GM12873 (cell line): ENCODE measurements at regions not wholly inside any gene's neighbourhood (a gene's known extent, or its start where the extent isn't known, plus 50 kb on each side); places are given as distances from the start of the nearest gene placed in this dataset.

Experiments
- TF ChIP-seq, protein P1 (sequence below): IDR thresholded peaks from 2 replicates; pipeline ENCODE4 v1.5.1; 2012; ENCODE audit warnings: low read depth, mild to moderate bottlenecking, moderate library complexity, low read length, control low read depth; ENCODE audit not compliant: insufficient read depth; ENCODE audit errors: missing control alignments

DNA sequence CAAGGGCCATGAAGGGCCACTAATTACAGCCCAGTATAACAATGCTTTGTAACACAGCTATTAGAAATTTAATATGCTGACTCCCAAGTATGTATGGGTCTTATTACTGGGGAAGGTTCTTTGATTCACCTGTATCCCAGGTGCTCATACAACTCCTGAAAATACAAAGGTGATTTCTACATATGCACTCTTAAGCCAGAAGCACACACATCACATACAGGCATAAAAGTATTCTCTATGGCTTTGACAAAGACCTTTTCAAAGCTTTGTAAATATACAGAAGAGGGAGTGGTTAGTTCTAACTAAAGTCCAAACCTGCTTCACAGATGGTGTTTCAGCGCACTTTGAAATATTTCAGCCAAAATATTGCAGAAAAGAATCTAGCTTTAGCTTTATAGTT is 191.5 kb downstream of the SNCA start:
- TF ChIP-seq, protein P1, sequence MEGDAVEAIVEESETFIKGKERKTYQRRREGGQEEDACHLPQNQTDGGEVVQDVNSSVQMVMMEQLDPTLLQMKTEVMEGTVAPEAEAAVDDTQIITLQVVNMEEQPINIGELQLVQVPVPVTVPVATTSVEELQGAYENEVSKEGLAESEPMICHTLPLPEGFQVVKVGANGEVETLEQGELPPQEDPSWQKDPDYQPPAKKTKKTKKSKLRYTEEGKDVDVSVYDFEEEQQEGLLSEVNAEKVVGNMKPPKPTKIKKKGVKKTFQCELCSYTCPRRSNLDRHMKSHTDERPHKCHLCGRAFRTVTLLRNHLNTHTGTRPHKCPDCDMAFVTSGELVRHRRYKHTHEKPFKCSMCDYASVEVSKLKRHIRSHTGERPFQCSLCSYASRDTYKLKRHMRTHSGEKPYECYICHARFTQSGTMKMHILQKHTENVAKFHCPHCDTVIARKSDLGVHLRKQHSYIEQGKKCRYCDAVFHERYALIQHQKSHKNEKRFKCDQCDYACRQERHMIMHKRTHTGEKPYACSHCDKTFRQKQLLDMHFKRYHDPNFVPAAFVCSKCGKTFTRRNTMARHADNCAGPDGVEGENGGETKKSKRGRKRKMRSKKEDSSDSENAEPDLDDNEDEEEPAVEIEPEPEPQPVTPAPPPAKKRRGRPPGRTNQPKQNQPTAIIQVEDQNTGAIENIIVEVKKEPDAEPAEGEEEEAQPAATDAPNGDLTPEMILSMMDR = no peak

DNA sequence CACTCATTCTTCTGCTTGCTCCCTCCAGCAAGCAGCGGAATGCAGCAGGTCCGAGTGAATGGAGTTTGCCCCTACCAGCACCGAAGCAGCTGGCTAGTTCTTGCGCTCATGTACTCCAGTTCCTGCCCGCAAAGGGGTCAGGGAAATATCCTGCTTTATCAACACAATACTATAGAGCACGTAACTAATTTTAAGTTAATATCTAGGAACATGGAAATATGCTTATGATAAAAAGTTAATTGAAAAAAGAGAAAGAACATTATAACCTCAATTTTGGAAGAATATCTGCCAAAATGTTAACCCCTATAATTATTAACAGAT is 195.6 kb downstream of the SNCA start:
- TF ChIP-seq, protein P1 = no peak

DNA sequence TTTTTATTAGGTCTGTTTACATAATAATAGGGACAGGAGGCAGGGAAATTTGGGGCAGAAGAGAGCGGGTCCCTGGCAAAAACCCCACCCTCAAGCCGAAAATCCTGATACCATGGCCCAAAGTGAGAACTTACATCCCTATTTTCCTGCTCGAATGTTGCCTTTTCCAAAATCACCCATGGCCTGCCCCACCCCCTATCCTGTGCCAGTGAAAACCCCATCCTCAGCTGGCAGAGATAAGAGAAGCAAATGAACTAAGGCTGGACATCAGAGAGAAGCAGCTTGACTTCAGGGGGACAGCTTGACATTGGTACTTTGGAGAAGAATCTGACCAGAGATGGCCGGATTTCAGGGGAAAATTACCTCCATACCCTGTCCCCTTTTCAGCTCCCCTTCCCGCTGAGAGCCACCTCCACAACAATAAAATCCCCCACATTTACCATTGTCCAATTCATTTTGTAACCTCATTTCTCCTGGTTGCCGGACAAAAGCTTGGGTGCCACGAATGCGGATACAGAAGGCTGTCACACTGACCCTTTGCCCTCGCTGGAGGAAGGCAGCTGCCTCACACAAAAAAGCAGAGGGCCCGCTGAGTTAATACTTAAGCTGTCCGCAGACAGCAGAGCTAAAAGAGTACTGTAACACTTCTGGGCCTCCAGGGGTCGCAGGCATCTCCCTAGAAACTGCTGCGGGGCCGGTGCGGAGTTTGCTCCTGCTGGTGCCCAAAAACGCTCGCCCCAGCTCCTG is 196.2 kb downstream of the SNCA start:
- TF ChIP-seq, protein P1 = peak; percentile 68

DNA sequence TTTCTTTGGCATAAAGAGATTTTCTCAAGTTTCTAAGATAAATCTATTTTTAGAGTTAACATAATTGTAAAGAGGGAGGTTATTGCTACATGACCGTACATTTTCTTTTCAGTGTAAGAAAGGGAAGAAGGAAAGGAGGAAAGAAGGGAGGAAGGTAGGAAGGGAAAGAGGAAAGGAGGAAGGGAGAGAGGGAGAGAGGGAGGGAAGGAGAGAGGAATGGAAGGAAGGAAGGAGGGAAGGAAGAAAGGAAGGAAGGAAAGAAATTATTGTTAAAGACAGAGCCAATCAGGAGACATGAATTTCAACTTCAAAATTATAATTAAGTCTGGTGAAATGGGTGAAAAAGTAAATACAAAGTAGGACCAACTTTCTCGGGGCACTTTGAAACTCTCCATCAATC is 197.6 kb downstream of the SNCA start:
- TF ChIP-seq, protein P1 = no peak

DNA sequence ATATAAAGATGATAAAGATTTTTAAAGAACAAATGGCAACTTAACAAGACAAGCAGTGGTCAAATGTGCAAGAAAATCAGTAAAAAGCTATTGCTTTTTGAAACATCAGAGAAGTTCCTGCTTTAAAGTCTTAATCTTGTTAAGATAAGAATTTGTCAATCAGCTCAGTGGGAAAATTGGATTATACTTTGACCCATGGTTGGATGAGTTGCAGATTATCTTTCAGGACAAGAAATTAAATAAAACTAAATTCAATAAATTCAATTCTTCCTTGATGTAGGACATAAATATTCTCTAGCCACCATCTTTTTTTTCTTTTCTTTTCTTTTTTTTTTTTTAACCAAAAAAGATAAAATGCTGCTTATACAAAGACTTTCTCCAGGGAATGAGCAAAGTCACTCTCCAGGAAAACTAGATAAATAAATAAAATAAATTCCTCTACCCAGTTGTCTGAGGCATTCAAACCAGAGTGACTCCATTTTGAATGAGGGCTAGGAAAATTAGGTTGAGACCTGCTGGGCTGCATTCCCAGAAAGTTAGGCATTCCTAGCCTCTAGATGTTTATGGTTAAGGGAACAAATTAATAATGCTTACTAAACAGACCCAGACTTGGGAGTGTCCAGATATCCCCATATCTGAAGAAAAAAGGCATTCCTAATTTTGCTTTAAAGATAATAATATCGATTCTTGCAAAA is 211.2 kb downstream of the SNCA start:
- TF ChIP-seq, protein P1 = no peak

DNA sequence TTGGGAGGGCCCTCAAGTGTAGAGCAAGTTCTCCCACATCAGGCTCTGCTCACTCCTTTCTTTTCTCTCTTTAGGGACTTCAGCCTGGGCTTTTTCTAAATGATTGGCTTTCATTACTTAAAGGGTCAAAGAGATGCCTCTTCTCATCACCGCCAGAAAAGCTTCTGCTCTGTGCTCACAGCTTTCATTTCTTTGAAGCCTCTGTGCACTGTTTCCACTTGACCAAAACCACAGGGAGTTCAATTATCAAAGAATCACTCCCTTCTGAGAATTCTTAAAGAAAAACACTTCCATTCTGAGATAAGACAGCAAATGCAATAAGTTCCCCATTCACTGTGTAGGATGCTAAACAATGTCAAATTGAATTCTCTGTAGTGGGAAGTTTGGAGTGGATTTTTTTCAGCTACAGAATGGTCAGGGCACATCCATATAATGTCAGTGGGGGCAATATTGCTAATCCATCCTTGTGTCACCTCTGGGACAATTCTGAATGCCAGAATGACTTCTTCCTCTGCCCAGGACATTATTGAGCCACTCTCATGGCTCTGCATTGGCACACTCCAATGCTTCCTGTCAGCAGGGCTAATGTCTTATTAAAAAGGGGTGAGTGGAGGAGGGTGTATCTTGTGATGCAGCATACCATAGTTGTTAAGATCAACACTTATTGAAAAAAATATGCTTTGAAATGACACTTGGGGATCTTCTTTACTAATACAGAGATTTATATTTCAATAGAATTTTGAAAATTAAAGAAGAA is 217.6 kb downstream of the SNCA start:
- TF ChIP-seq, protein P1 = no peak

DNA sequence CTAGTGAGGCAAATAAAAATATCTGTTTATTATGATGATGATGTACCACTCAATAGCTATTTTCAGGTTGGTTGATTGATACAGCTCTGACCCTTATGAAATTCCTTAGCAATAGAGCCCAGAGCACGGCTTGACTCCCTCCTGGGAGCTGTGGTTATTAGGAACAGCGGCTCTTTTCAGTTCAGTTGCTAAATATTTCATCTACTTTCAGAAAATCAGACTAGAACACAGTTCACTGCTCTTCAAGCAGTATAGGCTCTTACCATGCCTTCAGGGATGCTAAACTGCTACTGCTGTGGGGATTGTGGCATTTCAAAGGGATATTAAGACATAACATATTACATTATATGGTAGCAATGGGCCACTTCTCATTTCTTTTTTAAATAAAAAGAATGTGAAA is 218.8 kb downstream of the SNCA start:
- TF ChIP-seq, protein P1 = no peak
